Activated T-cell treated with anti-CD3 and anti-CD28 coated beads, Interleukin-2, amount 50 U/mL, for 72 hours (primary cell): ENCODE measurements at regions not wholly inside any gene's neighbourhood (a gene's known extent, or its start where the extent isn't known, plus 50 kb on each side); places are given as distances from the start of the nearest gene placed in this dataset.
"Not testable (repeated sequence)": the region's sequence is repeated elsewhere in the genome, so short reads cannot be mapped to it uniquely, and the experiment has no call there.

ENCODE experiments used
- ATAC-seq, 2 donors: fragments of 150-1000 bp; cut with Tn5 transposase; replicated peaks in 1 of 2; 2 replicates each; pipeline ENCODE4 v1.10.0; 2021; ENCODE audit warnings: moderate library complexity in 2 of 2, mild to moderate bottlenecking in 1 of 2
- DNase-seq, 2 donors: peaks; one replicate each; pipeline ENCODE4 v3.0.0; 2021 to 2022; ENCODE audit warnings: mixed read lengths in 1 of 2
- H3K27ac Mint-ChIP-seq: one replicate; pipeline ENCODE4 v1.8.0; 2022; ENCODE audit warnings: mild to moderate bottlenecking, moderate library complexity, mixed read lengths
- H3K27me3 Mint-ChIP-seq: one replicate; pipeline ENCODE4 v1.8.0; 2022; ENCODE audit warnings: low read depth, mixed read lengths
- H3K36me3 Mint-ChIP-seq, 2 donors: one replicate each; pipeline ENCODE4 v1.8.0; 2022; ENCODE audit warnings: mixed read lengths in 2 of 2, mild to moderate bottlenecking in 1 of 2; ENCODE audit not compliant: insufficient read depth in 2 of 2
- H3K4me1 Mint-ChIP-seq: one replicate; pipeline ENCODE4 v1.8.0; 2022; ENCODE audit warnings: low read depth, mixed read lengths
- H3K4me3 Mint-ChIP-seq, 2 donors: one replicate each; pipeline ENCODE4 v1.8.0; 2022; ENCODE audit warnings: mild to moderate bottlenecking in 2 of 2, mixed read lengths in 2 of 2, moderate library complexity in 2 of 2
- H3K9me3 Mint-ChIP-seq, 2 donors: one replicate each; pipeline ENCODE4 v1.8.0; 2022; ENCODE audit warnings: mixed read lengths in 2 of 2

GRCh38 chr9:30197954-30198353, 2186.5 kb upstream of the ACO1 start:
- ATAC-seq (no peak), DNase-seq (no peak)
- H3K36me3 Mint-ChIP-seq, result peaks cover 0 to 4% of the 10 kb centered on the region in 2 donors
- no peaks in the 10 kb centered on the region for H3K27me3 Mint-ChIP-seq
- peaks cover 3 to 4% of the 10 kb centered on the region in 2 donors for H3K9me3 Mint-ChIP-seq
- no peak overlapping the region for H3K4me3 Mint-ChIP-seq
- H3K4me1 Mint-ChIP-seq, result no peaks in the 10 kb centered on the region
- no peak overlapping the region for H3K27ac Mint-ChIP-seq

- Mint-ChIP-seq H3K4me1 (no peaks in the 10 kb centered on the region), H3K27me3 (no peaks in the 10 kb centered on the region), H3K36me3 (peaks cover 0 to 4% of the 10 kb centered on the region in 2 donors), H3K27ac (no peak overlapping the region), H3K9me3 (peaks cover 3 to 4% of the 10 kb centered on the region in 2 donors), H3K4me3 (no peak overlapping the region)
- ATAC-seq (no peak), DNase-seq (no peak)
Observed at GRCh38 chr9:30198463-30199309, 2185.8 kb upstream of the ACO1 start.

- peaks cover 0 to 4% of the 10 kb centered on the region in 2 donors for H3K36me3 Mint-ChIP-seq
- ATAC-seq (no peak), DNase-seq (no peak)
- no peaks in the 10 kb centered on the region for H3K27me3 Mint-ChIP-seq
- H3K27ac Mint-ChIP-seq, result no peak overlapping the region
- no peak overlapping the region for H3K4me3 Mint-ChIP-seq
- H3K9me3 Mint-ChIP-seq, result peaks cover 4 to 6% of the 10 kb centered on the region in 2 donors
- H3K4me1 Mint-ChIP-seq, result no peaks in the 10 kb centered on the region
Observed at GRCh38 chr9:30201024-30201423, 2183.4 kb upstream of the ACO1 start.

GRCh38 chr9:30235068-30235467, 2149.4 kb upstream of the ACO1 start:
- peaks cover 0 to 2% of the 10 kb centered on the region in 2 donors for H3K9me3 Mint-ChIP-seq
- DNase-seq, result no peak
- ATAC-seq, result no peak
- no peak overlapping the region for H3K27ac Mint-ChIP-seq
- no peak overlapping the region for H3K4me3 Mint-ChIP-seq
- H3K27me3 Mint-ChIP-seq, result no peaks in the 10 kb centered on the region
- H3K4me1 Mint-ChIP-seq, result no peaks in the 10 kb centered on the region
- H3K36me3 Mint-ChIP-seq, result no peaks in the 10 kb centered on the region

- Mint-ChIP-seq H3K36me3 (no peaks in the 10 kb centered on the region), H3K4me3 (no peak overlapping the region), H3K27ac (no peak overlapping the region), H3K4me1 (no peaks in the 10 kb centered on the region), H3K27me3 (no peaks in the 10 kb centered on the region), H3K9me3 (peaks cover 0 to 2% of the 10 kb centered on the region in 2 donors)
- DNase-seq, result no peak
- ATAC-seq, result no peak
Observed at GRCh38 chr9:30235564-30235963, 2148.9 kb upstream of the ACO1 start.

GRCh38 chr9:30239878-30240277, 2144.6 kb upstream of the ACO1 start:
- DNase-seq (no peak), ATAC-seq (no peak)
- Mint-ChIP-seq H3K9me3 (peaks cover 0 to 4% of the 10 kb centered on the region in 2 donors), H3K27ac (no peak overlapping the region), H3K36me3 (no peaks in the 10 kb centered on the region), H3K27me3 (no peaks in the 10 kb centered on the region), H3K4me3 (no peak overlapping the region), H3K4me1 (no peaks in the 10 kb centered on the region)

- no peaks in the 10 kb centered on the region for H3K4me1 Mint-ChIP-seq
- H3K27ac Mint-ChIP-seq, result no peak overlapping the region
- H3K36me3 Mint-ChIP-seq, result no peaks in the 10 kb centered on the region
- no peak for DNase-seq
- no peak for ATAC-seq
- no peaks in the 10 kb centered on the region for H3K27me3 Mint-ChIP-seq
- no peak overlapping the region for H3K4me3 Mint-ChIP-seq
- H3K9me3 Mint-ChIP-seq, result peaks cover 0 to 4% of the 10 kb centered on the region in 2 donors
Observed at GRCh38 chr9:30243467-30243866, 2141.0 kb upstream of the ACO1 start.

- peaks cover 0 to 2% of the 10 kb centered on the region in 2 donors for H3K9me3 Mint-ChIP-seq
- no peak for ATAC-seq
- DNase-seq, result no peak
- H3K27me3 Mint-ChIP-seq, result no peaks in the 10 kb centered on the region
- H3K27ac Mint-ChIP-seq, result no peak overlapping the region
- no peaks in the 10 kb centered on the region for H3K36me3 Mint-ChIP-seq
- H3K4me3 Mint-ChIP-seq, result no peak overlapping the region
- H3K4me1 Mint-ChIP-seq, result no peaks in the 10 kb centered on the region
Observed at GRCh38 chr9:30244877-30245276, 2139.6 kb upstream of the ACO1 start.

- Mint-ChIP-seq H3K27ac (no peak overlapping the region), H3K27me3 (no peaks in the 10 kb centered on the region), H3K4me1 (no peaks in the 10 kb centered on the region), H3K36me3 (no peaks in the 10 kb centered on the region), H3K4me3 (no peak overlapping the region), H3K9me3 (no peaks in the 10 kb centered on the region)
- ATAC-seq, result no peak
- no peak for DNase-seq
Observed at GRCh38 chr9:30250872-30251271, 2133.6 kb upstream of the ACO1 start.

- H3K27me3 Mint-ChIP-seq, result no peaks in the 10 kb centered on the region
- DNase-seq (no peak), ATAC-seq (no peak)
- no peak overlapping the region for H3K4me3 Mint-ChIP-seq
- no peaks in the 10 kb centered on the region for H3K36me3 Mint-ChIP-seq
- H3K27ac Mint-ChIP-seq, result no peak overlapping the region
- peaks cover 4 to 7% of the 10 kb centered on the region in 2 donors for H3K9me3 Mint-ChIP-seq
- no peaks in the 10 kb centered on the region for H3K4me1 Mint-ChIP-seq
Observed at GRCh38 chr9:30258094-30258493, 2126.3 kb upstream of the ACO1 start.

- DNase-seq (no peak), ATAC-seq (no peak)
- Mint-ChIP-seq H3K27me3 (no peaks in the 10 kb centered on the region), H3K27ac (no peak overlapping the region), H3K9me3 (peaks cover 0 to 6% of the 10 kb centered on the region in 2 donors), H3K4me3 (no peak overlapping the region), H3K4me1 (no peaks in the 10 kb centered on the region), H3K36me3 (no peaks in the 10 kb centered on the region)
Observed at GRCh38 chr9:30280229-30280900, 2104.1 kb upstream of the ACO1 start.

- H3K27ac Mint-ChIP-seq, result no peak overlapping the region
- DNase-seq, result no peak
- H3K36me3 Mint-ChIP-seq, result no peaks in the 10 kb centered on the region
- no peaks in the 10 kb centered on the region for H3K27me3 Mint-ChIP-seq
- no peaks in the 10 kb centered on the region for H3K4me1 Mint-ChIP-seq
- ATAC-seq, result no peak
- no peak overlapping the region for H3K4me3 Mint-ChIP-seq
- H3K9me3 Mint-ChIP-seq, result no peaks in the 10 kb centered on the region
Observed at GRCh38 chr9:30289435-30289834, 2095.0 kb upstream of the ACO1 start.

GRCh38 chr9:30292026-30292425, 2092.4 kb upstream of the ACO1 start:
- H3K27me3 Mint-ChIP-seq, H3K4me1 Mint-ChIP-seq, H3K9me3 Mint-ChIP-seq, H3K4me3 Mint-ChIP-seq, DNase-seq, H3K27ac Mint-ChIP-seq, ATAC-seq, H3K36me3 Mint-ChIP-seq: not testable (repeated sequence)
